ENCODE measurements at regions not wholly inside any gene's neighbourhood (a gene's known extent, or its start where the extent isn't known, plus 50 kb on each side); places are given as distances from the start of the nearest gene placed in this dataset.
"Not testable (repeated sequence)": the region's sequence is repeated elsewhere in the genome, so short reads cannot be mapped to it uniquely, and the experiment has no call there.

DNA sequence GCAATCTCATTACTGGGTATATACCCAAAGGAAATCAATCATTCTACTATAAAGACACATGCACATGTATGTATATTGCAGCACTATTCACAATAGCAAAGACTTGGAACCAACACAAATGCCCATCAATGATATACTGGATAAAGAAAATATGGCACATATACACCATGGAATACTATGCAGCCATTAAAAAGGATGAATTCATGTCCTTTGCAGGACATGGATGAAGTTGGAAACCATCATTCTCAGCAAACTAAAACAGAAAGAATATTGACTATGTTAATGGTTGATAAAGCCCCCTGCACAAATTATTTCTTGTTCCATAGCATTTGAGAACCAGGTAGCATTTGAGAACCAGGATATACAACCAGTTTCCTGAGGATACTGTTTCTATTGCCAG, 327.2 kb upstream of the SLC39A10 start:
- 0 out of 2 replicates have a peak, but pooled peaks have one; percentile 46 for TF ChIP-seq SMARCA5 (IDR thresholded peaks at IDR 0.05)
- H2AFZ ChIP-seq (ENCODE audit: control insufficient read depth, low read depth, low read length); POLR2A ChIA-PET; H3K4me2 ChIP-seq (ENCODE audit: control insufficient read depth, insufficient read depth); FAIRE-seq; H3K27me3 ChIP-seq (replicated peaks in 1 of 2; ENCODE audit: control insufficient read depth in 2 of 2, insufficient read depth in 2 of 2, low read length in 1 of 2); H3K36me3 ChIP-seq (ENCODE audit: control insufficient read depth in 2 of 2, insufficient read depth in 2 of 2, low read length in 1 of 2); ATAC-seq; DNase-seq (ENCODE audit: low read depth, low spot score); H3K27ac ChIP-seq (ENCODE audit: control insufficient read depth, insufficient read depth); H3K9me3 ChIP-seq (replicated peaks; ENCODE audit: control insufficient read depth, insufficient read depth, low read length); H3K4me1 ChIP-seq (ENCODE audit: control insufficient read depth, insufficient read depth, low read length); H3K9ac ChIP-seq (ENCODE audit: control insufficient read depth, insufficient read depth, low read length); H4K20me1 ChIP-seq (ENCODE audit: control insufficient read depth, insufficient read depth); BruUV-seq (replicated peaks); H3K79me2 ChIP-seq (ENCODE audit: control insufficient read depth, insufficient read depth, low read length); H3K4me3 ChIP-seq: not testable (repeated sequence)
- in situ Hi-C loops (cut with MboI) = loop anchor here (10.0 kb wide), 1 partner anchor 735 kb away; the partner anchor contains the start of gene DNAH7
- CTCF ChIA-PET = interaction anchor here (0.7 to 1.5 kb wide), 3 partner anchors 8 to 716 kb away, joined by 3 read pairs; no protein-coding TSS in a partner anchor
- SMC1A ChIA-PET (ENCODE audit: uncharacterized antibody, unreplicated experiment) = interaction anchor here (1.3 to 3.0 kb wide), 4 partner anchors 8 to 330 kb away, joined by 3 to 17 read pairs (median 8); no protein-coding TSS in a partner anchor
- intact Hi-C loops (cut with micrococcal nuclease; ENCODE audit: unreplicated experiment) = loop anchor here (10.0 kb wide), 1 partner anchor 235 kb away; no protein-coding TSS in a partner anchor
- RAD21 ChIA-PET (ENCODE audit: unreplicated experiment) = interaction anchor here (1.3 kb wide), 1 partner anchor 203 kb away, joined by 4 read pairs; no protein-coding TSS in a partner anchor

DNA sequence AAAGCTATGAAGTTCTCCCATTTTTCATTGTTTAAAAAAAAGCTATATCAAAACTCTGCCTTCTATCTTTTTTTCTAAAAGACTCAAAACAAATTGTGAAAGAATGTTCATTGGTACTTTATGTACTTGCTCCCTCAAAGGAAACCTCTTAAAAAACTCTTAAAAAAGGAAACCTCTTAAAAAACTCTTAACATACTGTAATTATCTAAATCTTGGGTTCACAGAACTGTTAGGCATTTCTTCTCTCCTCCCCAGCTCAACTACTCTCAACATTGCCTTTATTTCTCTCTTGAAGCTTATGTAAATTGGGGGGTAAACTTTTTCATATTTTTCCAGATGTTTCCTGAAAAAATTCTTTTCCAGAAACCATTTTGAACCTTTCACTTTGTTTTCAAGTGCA, 330.5 kb upstream of the SLC39A10 start:
- DNase-seq (ENCODE audit: low read depth, low spot score) = no peak
- ChIA-PET SMC1A (ENCODE audit: uncharacterized antibody, unreplicated experiment) (interaction anchor here (1.1 to 3.3 kb wide), 4 partner anchors 8 to 333 kb away, joined by 3 to 9 read pairs (median 5); no protein-coding TSS in a partner anchor), POLR2A (no interaction called here), RAD21 (ENCODE audit: unreplicated experiment) (interaction anchor here (1.1 kb wide), 1 partner anchor 9 kb away, joined by 3 read pairs; no protein-coding TSS in a partner anchor), CTCF (interaction anchor here (1.1 to 1.7 kb wide), 3 partner anchors 19 to 333 kb away, joined by 3 to 4 read pairs (median 3); no protein-coding TSS in a partner anchor)
- H2AFZ ChIP-seq (ENCODE audit: control insufficient read depth, low read depth, low read length) = no peak overlapping the region
- intact Hi-C loops (cut with micrococcal nuclease; ENCODE audit: unreplicated experiment) (no loop called here), in situ Hi-C loops (cut with MboI) (loop anchor here (10.0 kb wide), 1 partner anchor 738 kb away; the partner anchor contains the start of gene DNAH7)
- no peak overlapping the region for H3K9ac ChIP-seq (ENCODE audit: control insufficient read depth, insufficient read depth, low read length)
- no peaks in the 10 kb centered on the region for H3K36me3 ChIP-seq (ENCODE audit: control insufficient read depth in 2 of 2, insufficient read depth in 2 of 2, low read length in 1 of 2)
- no peak for FAIRE-seq
- H3K4me2 ChIP-seq (ENCODE audit: control insufficient read depth, insufficient read depth) = no peak overlapping the region
- no peaks in the 10 kb centered on the region for H4K20me1 ChIP-seq (ENCODE audit: control insufficient read depth, insufficient read depth)
- H3K27me3 ChIP-seq (replicated peaks in 1 of 2; ENCODE audit: control insufficient read depth in 2 of 2, insufficient read depth in 2 of 2, low read length in 1 of 2) = no peaks in the 10 kb centered on the region
- H3K4me1 ChIP-seq (ENCODE audit: control insufficient read depth, insufficient read depth, low read length) = no peaks in the 10 kb centered on the region
- H3K9me3 ChIP-seq (replicated peaks; ENCODE audit: control insufficient read depth, insufficient read depth, low read length) = no peaks in the 10 kb centered on the region
- no peak for ATAC-seq
- H3K79me2 ChIP-seq (ENCODE audit: control insufficient read depth, insufficient read depth, low read length) = no peaks in the 10 kb centered on the region
- no TSS peak for BruUV-seq (replicated peaks)
- H3K27ac ChIP-seq (ENCODE audit: control insufficient read depth, insufficient read depth) = no peak overlapping the region
- no peak overlapping the region for H3K4me3 ChIP-seq
- no peak for TF ChIP-seq GATAD2B (conservative IDR thresholded peaks at IDR 0.05; ENCODE audit: low read depth)
- TF ChIP-seq, protein P1, sequence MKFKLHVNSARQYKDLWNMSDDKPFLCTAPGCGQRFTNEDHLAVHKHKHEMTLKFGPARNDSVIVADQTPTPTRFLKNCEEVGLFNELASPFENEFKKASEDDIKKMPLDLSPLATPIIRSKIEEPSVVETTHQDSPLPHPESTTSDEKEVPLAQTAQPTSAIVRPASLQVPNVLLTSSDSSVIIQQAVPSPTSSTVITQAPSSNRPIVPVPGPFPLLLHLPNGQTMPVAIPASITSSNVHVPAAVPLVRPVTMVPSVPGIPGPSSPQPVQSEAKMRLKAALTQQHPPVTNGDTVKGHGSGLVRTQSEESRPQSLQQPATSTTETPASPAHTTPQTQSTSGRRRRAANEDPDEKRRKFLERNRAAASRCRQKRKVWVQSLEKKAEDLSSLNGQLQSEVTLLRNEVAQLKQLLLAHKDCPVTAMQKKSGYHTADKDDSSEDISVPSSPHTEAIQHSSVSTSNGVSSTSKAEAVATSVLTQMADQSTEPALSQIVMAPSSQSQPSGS (IDR thresholded peaks at IDR 0.05; ENCODE audit: low read length) = no peak
- TF ChIP-seq ETV6 (conservative IDR thresholded peaks at IDR 0.05 in 1 of 2, IDR thresholded peaks at IDR 0.05 in 1 of 2; ENCODE audit: borderline replicate concordance in 1 of 2, low read depth in 1 of 2) = no peak
- no peak for TF ChIP-seq JUNB (IDR thresholded peaks at IDR 0.05)
- TF ChIP-seq IKZF1 (conservative IDR thresholded peaks at IDR 0.05) = no peak
- TF ChIP-seq E2F4 (IDR thresholded peaks at IDR 0.05; ENCODE audit: low read depth, low read length) = no peak
- no peak for TF ChIP-seq GABPA (IDR thresholded peaks at IDR 0.05; ENCODE audit: low read depth)
- TF ChIP-seq CREB1 (IDR thresholded peaks at IDR 0.05; ENCODE audit: low read depth) = no peak
- no peak for TF ChIP-seq BCL3 (IDR thresholded peaks at IDR 0.05; ENCODE audit: borderline replicate concordance, insufficient read depth, low read depth, low read length, poor library complexity, severe bottlenecking)
- no peak for TF ChIP-seq CHD1 (IDR thresholded peaks at IDR 0.05; ENCODE audit: low read depth, low read length)
- no peak for TF ChIP-seq ZNF384 (IDR thresholded peaks at IDR 0.05; ENCODE audit: borderline replicate concordance, low read depth, low read length)
- TF ChIP-seq TCF12 (IDR thresholded peaks at IDR 0.05; ENCODE audit: low read depth, low read length) = no peak

All from GM12878 (cell line).